ENCODE measurements at regions not wholly inside any gene's neighbourhood (a gene's known extent, or its start where the extent isn't known, plus 50 kb on each side); places are given as distances from the start of the nearest gene placed in this dataset.

DNA sequence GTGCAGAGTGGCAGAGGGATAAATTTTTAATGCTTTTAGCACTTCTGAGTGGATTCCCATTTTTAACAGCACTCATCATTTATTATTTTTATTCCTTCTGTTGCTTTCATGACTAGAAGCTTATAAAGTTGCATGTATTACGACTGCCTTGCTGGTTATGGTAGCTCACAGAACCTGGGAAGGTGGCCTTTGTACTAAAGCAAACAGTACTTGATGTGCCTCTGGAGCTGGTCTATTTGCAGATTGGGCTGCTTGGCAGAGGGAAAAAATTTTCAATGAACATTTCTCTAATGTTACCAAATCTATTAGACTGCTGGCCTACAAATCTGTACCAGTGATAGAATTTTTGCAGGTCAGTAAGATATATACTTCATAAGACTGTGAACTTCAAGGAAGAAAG is 274.5 kb upstream of the C9orf72 start:
- H3K4me3 Mint-ChIP-seq: no peak overlapping the region
- peaks cover 0 to 5% (median 0%) of the 10 kb centered on the region in 9 donors for H3K9me3 Mint-ChIP-seq
- POLR2A ChIA-PET: no interaction called here
- no peaks in the 10 kb centered on the region for H3K4me1 Mint-ChIP-seq
- DNase-seq (no peak), ATAC-seq (no peak)
- peaks cover 0 to 15% (median 4%) of the 10 kb centered on the region in 5 donors for H3K27me3 Mint-ChIP-seq
- H3K36me3 Mint-ChIP-seq: no peaks in the 10 kb centered on the region
- H3K27ac Mint-ChIP-seq: no peak overlapping the region

DNA sequence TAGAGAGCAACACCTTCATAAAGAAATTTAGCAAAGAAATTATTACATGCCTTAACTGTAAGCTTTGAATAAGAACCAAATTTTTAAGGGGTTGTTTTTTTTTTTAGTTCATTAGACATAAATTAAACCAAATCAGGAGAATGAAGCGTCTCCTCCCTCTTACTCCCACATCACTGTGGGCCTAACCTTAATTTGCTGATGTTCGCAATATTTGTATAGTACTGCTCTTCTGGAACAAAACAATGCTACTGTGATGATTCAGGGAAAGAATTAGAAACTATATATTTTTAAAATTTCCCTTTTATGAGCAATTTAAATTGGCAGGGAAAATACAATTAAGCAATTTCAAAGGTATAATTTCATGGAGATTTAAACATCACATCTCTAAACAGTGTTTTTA is 275.0 kb upstream of the C9orf72 start:
- no peak for ATAC-seq
- DNase-seq: no peak
- POLR2A ChIA-PET: no interaction called here
- Mint-ChIP-seq H3K27ac (no peak overlapping the region), H3K36me3 (no peaks in the 10 kb centered on the region), H3K9me3 (peaks cover 0 to 5% (median 0%) of the 10 kb centered on the region in 9 donors), H3K4me1 (no peaks in the 10 kb centered on the region), H3K4me3 (no peak overlapping the region), H3K27me3 (peaks cover 0 to 15% (median 4%) of the 10 kb centered on the region in 5 donors)

DNA sequence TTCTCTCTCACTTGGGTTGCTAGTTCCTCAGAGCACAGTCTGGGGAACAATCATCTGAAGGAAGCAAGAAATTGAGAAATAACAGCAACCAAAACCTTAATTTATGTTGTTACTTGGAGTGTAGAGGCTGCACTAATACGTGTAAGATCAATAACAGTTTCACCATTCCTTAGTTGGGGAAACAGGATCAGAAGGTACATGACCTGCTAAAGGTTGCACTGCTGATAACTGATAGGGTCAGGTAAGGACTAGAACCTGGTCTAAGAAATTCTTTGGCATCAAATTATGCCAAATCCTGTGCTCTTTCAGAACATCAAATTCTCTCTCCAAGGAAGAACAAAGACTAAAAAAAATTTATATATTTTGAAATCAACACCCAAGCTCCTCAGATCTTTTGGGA is 278.6 kb upstream of the C9orf72 start:
- no peaks in the 10 kb centered on the region for H3K4me1 Mint-ChIP-seq

DNA sequence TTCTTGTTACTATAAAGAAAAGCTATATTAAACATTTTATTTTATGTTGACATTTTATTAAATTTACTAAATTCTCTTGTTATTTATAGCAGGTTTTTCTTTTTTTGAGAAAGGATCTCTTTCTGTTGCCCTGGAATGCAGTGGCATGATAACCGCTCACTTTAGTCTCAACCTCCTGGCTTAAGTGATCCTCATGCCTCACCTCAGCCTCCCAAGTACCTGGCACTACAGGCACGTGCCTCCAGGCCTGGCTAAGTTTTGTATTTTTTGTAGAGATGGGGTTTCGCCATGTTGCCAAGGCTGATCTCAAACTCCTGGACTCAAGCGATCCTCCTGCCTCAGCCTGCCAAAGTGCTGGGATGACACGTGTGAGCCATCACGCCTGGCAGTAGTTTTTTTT is 280.2 kb upstream of the C9orf72 start:
- Mint-ChIP-seq H3K36me3 (peaks cover 0 to 4% (median 0%) of the 10 kb centered on the region in 3 donors), H3K4me1 (no peaks in the 10 kb centered on the region), H3K9me3 (peaks cover 0 to 1% (median 0%) of the 10 kb centered on the region in 9 donors), H3K27me3 (peaks cover 3 to 25% (median 6%) of the 10 kb centered on the region in 5 donors), H3K4me3 (no peak overlapping the region), H3K27ac (no peak overlapping the region)
- DNase-seq (no peak), ATAC-seq (no peak)
- POLR2A ChIA-PET: no interaction called here

More for the DNA sequence above, 278.6 kb upstream of the C9orf72 start:
- POLR2A ChIA-PET: no interaction called here
- H3K27ac Mint-ChIP-seq: no peak overlapping the region
- ATAC-seq: no peak
- no peak overlapping the region for H3K4me3 Mint-ChIP-seq
- no peaks in the 10 kb centered on the region for H3K9me3 Mint-ChIP-seq
- no peak for DNase-seq
- no peaks in the 10 kb centered on the region for H3K36me3 Mint-ChIP-seq
- H3K27me3 Mint-ChIP-seq: peaks cover 1 to 25% (median 4%) of the 10 kb centered on the region in 5 donors

DNA sequence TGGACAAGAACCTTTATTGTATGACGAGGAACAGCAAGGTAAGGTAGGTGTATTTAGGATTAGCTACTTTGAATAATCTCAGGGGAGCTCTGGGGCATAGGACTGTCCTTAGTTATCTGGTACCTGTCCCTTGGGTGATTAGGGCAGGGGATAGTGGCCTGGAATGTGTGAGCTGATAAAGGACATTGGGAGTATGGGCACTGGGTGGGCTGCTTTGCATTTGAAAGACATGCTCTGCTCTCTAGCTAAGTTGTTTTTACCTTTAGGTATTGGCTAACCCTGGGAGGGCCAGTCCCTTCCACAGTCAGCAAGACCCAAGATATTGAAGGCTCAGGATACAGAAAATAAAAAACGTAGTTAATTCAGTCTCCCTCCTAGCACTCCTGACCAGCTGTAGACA is 282.8 kb upstream of the C9orf72 start:
- H3K9me3 Mint-ChIP-seq: peaks cover 0 to 1% (median 0%) of the 10 kb centered on the region in 9 donors
- POLR2A ChIA-PET: no interaction called here
- no peaks in the 10 kb centered on the region for H3K4me1 Mint-ChIP-seq
- H3K4me3 Mint-ChIP-seq: no peak overlapping the region
- peaks cover 2 to 14% (median 6%) of the 10 kb centered on the region in 5 donors for H3K27me3 Mint-ChIP-seq
- H3K27ac Mint-ChIP-seq: no peak overlapping the region
- DNase-seq (no peak), ATAC-seq (no peak)
- H3K36me3 Mint-ChIP-seq: peaks cover 0 to 4% (median 0%) of the 10 kb centered on the region in 3 donors

DNA sequence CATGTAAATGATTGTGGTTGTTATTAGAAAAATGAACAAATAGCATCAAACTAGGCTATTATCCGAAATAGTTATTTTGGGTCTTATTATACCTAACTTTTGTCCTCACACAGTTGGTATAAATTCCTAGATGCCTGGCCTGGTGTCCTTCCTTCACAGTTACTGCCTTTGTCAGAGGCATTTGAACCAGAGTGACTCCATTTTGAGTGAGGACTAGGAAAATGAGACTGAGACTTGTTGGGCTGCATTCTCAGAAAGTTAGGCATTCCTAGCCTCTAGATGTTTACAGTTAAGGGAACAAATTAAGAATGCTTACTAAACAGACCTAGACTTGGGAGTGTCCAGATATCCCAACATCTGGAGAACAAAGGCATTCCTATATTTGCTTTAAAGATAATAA is 283.5 kb upstream of the C9orf72 start:
- H3K4me1 Mint-ChIP-seq: no peaks in the 10 kb centered on the region
- H3K36me3 Mint-ChIP-seq: peaks cover 0 to 4% (median 0%) of the 10 kb centered on the region in 3 donors
- POLR2A ChIA-PET: no interaction called here
- DNase-seq: no peak
- ATAC-seq: no peak
- peaks cover 0 to 2% (median 0%) of the 10 kb centered on the region in 9 donors for H3K9me3 Mint-ChIP-seq
- no peak overlapping the region for H3K27ac Mint-ChIP-seq
- peaks cover 2 to 14% (median 7%) of the 10 kb centered on the region in 5 donors for H3K27me3 Mint-ChIP-seq
- no peak overlapping the region for H3K4me3 Mint-ChIP-seq

DNA sequence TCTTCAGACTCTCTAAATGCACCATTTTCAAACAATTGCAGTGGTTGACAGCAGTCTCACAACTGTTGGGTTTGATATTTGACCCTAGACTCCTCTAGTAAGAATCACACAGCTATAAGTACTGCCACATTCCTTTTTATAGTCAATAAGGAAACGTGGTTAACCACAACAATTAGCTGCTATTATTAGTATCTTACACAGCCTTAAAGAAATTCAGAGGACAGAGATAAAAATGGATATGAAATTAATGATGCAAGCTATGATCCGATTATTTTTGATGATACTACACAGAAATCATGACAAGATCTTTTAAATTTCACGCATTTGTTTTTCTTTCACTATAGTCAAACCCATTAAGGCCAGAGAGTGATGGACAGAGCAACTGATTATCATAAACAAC is 288.6 kb upstream of the C9orf72 start:
- DNase-seq: no peak
- Mint-ChIP-seq H3K4me1 (no peaks in the 10 kb centered on the region), H3K27ac (no peak overlapping the region), H3K36me3 (peaks cover 0 to 4% (median 0%) of the 10 kb centered on the region in 3 donors), H3K9me3 (peaks cover 0 to 4% (median 0%) of the 10 kb centered on the region in 9 donors), H3K4me3 (no peak overlapping the region), H3K27me3 (peaks cover 0 to 11% (median 7%) of the 10 kb centered on the region in 5 donors)
- POLR2A ChIA-PET: no interaction called here
- ATAC-seq: no peak

DNA sequence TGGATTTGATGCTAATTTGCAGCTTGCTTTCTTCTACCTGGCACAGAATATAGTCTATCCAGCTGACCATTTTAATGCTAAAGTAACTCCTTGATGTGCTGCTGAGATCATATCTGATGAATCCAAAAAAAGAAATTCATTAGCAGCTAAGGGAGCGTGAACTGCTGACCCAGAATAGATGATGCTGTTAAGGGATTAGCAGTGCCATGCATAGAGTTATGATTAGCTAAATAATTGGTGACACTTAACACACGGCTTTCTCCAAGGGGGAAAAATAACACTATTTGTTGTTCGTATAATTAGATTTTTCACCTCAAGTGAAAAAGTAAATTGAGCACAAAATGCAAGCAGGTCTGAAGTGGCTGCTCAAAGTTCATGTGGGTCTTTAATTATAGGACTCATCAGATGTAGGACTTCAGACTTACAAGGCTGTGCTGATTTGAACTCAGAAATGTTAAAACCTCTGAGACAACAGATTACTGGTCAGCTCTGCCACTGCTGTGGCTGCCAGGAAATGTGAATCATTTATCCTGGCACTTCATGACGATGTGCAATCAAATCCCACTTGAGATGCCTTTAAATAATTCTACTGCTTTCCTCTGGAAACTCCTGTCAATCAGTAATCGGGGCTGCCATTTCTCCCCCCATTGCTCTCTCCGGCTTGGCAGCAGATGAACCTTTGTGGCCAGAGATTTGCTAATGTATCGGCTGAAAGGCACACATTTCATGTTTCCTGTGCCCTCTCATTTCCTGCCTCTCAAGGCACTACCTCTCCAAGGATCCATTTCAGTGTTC is 291.6 kb upstream of the C9orf72 start:
- H3K9me3 Mint-ChIP-seq: peaks cover 0 to 3% (median 0%) of the 10 kb centered on the region in 9 donors
- no peak for DNase-seq
- peaks cover 0 to 10% (median 3%) of the 10 kb centered on the region in 5 donors for H3K27me3 Mint-ChIP-seq
- POLR2A ChIA-PET: no interaction called here
- no peaks in the 10 kb centered on the region for H3K4me1 Mint-ChIP-seq
- no peaks in the 10 kb centered on the region for H3K36me3 Mint-ChIP-seq
- ATAC-seq: no peak
- no peak overlapping the region for H3K4me3 Mint-ChIP-seq
- H3K27ac Mint-ChIP-seq: peak overlapping the region in 1 of 10 donors; percentile 65

DNA sequence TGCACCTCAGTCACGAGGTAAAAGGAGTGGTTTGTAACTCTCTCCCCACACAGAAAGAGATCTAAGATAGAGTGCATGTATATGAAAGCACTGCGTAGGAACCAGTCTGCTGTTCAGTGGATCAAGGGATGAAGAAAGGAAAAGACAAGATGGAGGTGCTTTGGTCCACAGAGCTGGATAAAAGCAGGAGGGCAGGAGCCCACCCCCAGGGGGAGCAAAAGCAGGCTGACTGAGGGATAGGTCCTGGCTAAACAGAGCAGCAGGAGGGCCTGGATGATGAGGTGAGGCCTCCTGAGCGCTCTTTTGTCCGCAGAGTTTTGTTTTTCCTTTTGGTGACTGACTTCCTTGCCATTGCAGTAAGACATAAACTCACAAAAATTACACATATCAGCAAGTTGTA is 293.5 kb upstream of the C9orf72 start:
- no peak overlapping the region for H3K27ac Mint-ChIP-seq
- peaks cover 0 to 8% (median 6%) of the 10 kb centered on the region in 5 donors for H3K27me3 Mint-ChIP-seq
- no peaks in the 10 kb centered on the region for H3K36me3 Mint-ChIP-seq
- no peak for ATAC-seq
- POLR2A ChIA-PET: no interaction called here
- H3K4me1 Mint-ChIP-seq: no peaks in the 10 kb centered on the region
- H3K4me3 Mint-ChIP-seq: no peak overlapping the region
- H3K9me3 Mint-ChIP-seq: peaks cover 0 to 2% (median 0%) of the 10 kb centered on the region in 9 donors
- DNase-seq: no peak

DNA sequence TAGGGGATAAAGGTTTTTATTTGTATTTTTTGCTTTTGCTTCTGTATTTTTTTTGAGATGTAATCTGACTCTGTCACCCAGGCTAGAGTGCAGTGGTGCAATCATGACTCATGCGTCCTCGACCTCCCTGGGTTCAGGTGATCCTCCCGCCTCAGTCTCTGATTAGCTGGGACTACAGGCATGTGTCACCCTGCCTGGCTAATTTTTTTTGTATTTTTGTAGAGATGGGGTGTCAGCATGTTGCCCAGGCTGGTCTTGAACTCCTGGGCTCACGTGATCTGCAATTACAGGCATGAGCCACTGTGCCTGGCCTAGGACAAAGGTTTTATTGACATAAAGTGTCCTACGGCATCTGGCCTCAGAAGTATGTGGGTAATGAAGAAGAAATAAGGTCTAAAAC is 297.1 kb upstream of the C9orf72 start:
- POLR2A ChIA-PET: no interaction called here
- no peaks in the 10 kb centered on the region for H3K36me3 Mint-ChIP-seq
- peaks cover 0 to 6% (median 4%) of the 10 kb centered on the region in 5 donors for H3K27me3 Mint-ChIP-seq
- H3K4me3 Mint-ChIP-seq: no peak overlapping the region
- peaks cover 0 to 3% (median 0%) of the 10 kb centered on the region in 9 donors for H3K9me3 Mint-ChIP-seq
- DNase-seq: no peak
- no peak for ATAC-seq
- H3K27ac Mint-ChIP-seq: no peak overlapping the region
- H3K4me1 Mint-ChIP-seq: no peaks in the 10 kb centered on the region

DNA sequence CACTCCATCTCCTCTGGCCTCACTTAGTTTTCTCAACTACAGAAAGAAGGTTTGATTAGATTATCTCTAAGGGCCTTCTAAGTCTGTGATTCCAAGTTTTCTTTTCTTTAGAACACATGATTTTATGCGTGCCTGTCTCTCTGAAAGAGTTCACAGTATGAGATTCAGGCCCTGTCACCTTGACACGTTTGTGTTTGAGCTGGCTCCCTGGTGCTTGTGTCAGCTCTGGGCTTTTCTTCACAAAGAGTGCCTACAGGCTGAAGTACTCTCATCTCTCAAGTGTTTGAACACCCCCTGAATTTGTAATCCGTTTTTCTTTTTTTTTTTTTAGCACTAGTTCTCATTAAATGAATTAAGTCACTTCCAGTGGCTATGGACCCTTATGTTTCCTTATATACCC is 306.9 kb upstream of the C9orf72 start:
- Mint-ChIP-seq H3K36me3 (no peaks in the 10 kb centered on the region), H3K9me3 (peaks cover 0 to 15% (median 0%) of the 10 kb centered on the region in 9 donors), H3K27ac (no peak overlapping the region), H3K27me3 (peaks cover 0 to 6% (median 1%) of the 10 kb centered on the region in 5 donors), H3K4me1 (no peaks in the 10 kb centered on the region), H3K4me3 (no peak overlapping the region)
- DNase-seq (no peak), ATAC-seq (no peak)
- POLR2A ChIA-PET: no interaction called here

DNA sequence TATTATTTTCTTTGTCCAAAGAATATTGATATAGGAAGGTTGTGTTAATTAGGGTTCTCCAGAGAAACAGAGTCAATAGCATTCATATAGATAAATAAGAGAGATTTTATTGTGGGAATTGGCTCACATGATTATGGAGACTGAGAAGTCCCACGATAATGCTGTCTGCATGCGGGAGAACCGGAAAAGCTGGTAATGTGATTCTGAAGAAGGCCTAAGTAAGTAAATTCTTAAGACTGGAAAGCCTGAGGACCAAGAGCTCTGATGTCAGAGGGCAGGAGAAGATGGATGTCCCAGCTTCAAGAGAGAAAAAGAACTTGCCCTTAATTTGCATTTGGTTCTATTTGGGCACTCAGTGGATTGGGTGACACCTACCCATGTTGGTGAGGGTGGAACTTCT is 307.4 kb upstream of the C9orf72 start:
- Mint-ChIP-seq H3K9me3 (peaks cover 0 to 16% (median 0%) of the 10 kb centered on the region in 9 donors), H3K4me1 (no peaks in the 10 kb centered on the region), H3K36me3 (no peaks in the 10 kb centered on the region), H3K27ac (no peak overlapping the region), H3K27me3 (peaks cover 0 to 6% (median 1%) of the 10 kb centered on the region in 5 donors), H3K4me3 (no peak overlapping the region)
- no peak for DNase-seq
- ATAC-seq: no peak
- POLR2A ChIA-PET: no interaction called here

DNA sequence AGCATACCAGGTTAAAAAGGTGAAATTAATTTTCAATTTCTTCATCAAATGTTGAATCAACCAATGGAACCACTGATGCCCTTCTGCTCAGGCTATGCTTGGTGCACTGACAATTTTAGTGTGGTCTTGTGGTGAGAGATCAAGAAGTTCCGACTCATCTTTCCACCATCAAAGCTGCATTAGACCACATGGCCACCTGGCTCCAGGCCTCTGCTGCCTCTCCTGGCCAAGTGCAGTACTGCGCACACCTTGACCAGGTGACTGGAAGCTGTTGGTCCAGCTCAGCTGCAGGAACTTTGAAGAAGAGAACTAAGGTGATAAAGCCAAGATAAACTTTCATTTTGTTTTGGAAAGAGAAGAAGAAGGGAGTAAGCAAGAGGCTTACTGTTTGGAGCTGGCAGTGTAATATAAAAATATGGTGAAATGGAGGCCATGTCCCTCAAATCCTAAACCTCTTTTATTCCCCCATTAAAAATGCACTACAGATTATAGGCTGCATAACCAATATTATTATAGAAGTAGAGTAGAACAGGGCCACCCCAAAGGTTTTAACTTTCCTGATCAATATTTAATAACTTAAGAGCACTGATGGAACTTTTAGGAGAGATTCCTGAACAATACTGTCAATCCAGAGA is 315.5 kb upstream of the C9orf72 start:
- ATAC-seq (no peak), DNase-seq (peak in 1 of 10 donors; percentile 9)
- Mint-ChIP-seq H3K4me3 (peak overlapping the region in 1 of 10 donors; percentile 45), H3K27ac (no peak overlapping the region), H3K4me1 (no peaks in the 10 kb centered on the region), H3K9me3 (peaks cover 0 to 24% (median 0%) of the 10 kb centered on the region in 9 donors), H3K36me3 (no peaks in the 10 kb centered on the region), H3K27me3 (peaks cover 0 to 7% (median 0%) of the 10 kb centered on the region in 5 donors)
- POLR2A ChIA-PET: no interaction called here

Measured in naive thymus-derived CD8-positive, alpha-beta T cell (primary cell).